Transverse colon (tissue), 3 donors: ENCODE measurements at regions not wholly inside any gene's neighbourhood (a gene's known extent, or its start where the extent isn't known, plus 50 kb on each side); places are given as distances from the start of the nearest gene placed in this dataset.

Experiments
- POLR2A ChIP-seq: fragments of 450-650 bp; IDR thresholded peaks from one replicate; pipeline ENCODE4 v1.6.1; 2016; ENCODE audit warnings: antibody characterized with exemption, mild to moderate bottlenecking, moderate library complexity
- POLR2AphosphoS5 ChIP-seq, 3 donors: sonication (generic); formaldehyde crosslinking; IDR thresholded peaks; one replicate each; pipeline ENCODE4 v1.6.1; 2016; ENCODE audit warnings: antibody characterized with exemption in 3 of 3

DNA sequence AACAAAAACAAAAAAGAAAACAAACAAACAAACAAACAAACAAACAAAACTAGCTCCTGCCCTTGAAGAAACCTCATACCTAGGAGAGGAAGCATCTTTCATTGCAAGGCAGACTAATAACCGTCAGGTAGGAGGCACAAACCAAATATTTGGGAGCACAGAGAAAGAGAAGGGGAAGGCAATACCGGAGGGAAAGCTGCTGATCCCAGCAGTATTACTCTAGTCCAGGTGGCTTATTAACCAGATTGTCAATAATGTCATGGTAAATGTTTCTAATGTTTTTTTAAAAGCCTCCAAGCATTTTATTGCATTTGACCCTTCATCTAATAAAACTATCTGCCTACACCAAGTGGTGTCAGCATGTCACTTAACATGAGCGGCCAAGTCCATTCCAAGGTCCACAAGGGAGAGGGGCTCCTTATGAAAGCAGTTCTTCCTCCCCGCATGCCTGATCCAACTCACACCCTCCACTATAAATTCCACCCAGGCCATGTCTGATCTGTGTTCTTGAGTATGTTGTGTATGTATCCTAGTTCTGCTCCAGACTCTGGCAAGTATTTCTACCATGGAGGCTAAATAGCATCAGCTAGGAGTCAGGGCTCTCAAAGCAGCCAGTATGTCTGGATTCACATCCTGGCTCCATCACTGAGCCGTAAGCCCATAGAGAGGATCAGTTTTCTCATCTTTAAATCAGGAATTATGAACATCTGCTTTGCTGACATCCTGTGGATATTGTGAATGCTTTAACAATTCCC is 208.1 kb upstream of the TENM4 start:
- no peak for TF ChIP-seq POLR2A
- TF ChIP-seq POLR2AphosphoS5 (IDR thresholded peaks at IDR 0.05), result no peak
